OCI-M2 (cell line): ENCODE measurements at regions not wholly inside any gene's neighbourhood (a gene's known extent, or its start where the extent isn't known, plus 50 kb on each side); places are given as distances from the start of the nearest gene placed in this dataset.
"Not testable (repeated sequence)": the region's sequence is repeated elsewhere in the genome, so short reads cannot be mapped to it uniquely, and the experiment has no call there.

Experiments
- DNase-seq: peaks from one replicate; lab custom pipeline; 2025; ENCODE audit not compliant: unreplicated experiment; lab: John Stamatoyannopoulos, UW

- no peak for DNase-seq
These were observed 53.8 kb downstream of the COX7C start for GRCh38 chr5:86671536-86671935.

- DNase-seq = no peak
These were observed 56.3 kb downstream of the COX7C start for GRCh38 chr5:86674069-86674468.

GRCh38 chr5:86675311-86675710, 57.6 kb downstream of the COX7C start:
- no peak for DNase-seq

- no peak for DNase-seq
These were observed 61.8 kb downstream of the COX7C start for GRCh38 chr5:86679529-86679928.

- no peak for DNase-seq
These were observed 62.2 kb downstream of the COX7C start for GRCh38 chr5:86679949-86680348.

- DNase-seq = no peak
These were observed 66.5 kb downstream of the COX7C start for GRCh38 chr5:86684222-86684621.

- DNase-seq = no peak
These were observed 68.3 kb downstream of the COX7C start for GRCh38 chr5:86686046-86686445.

- no peak for DNase-seq
These were observed 70.7 kb downstream of the COX7C start for GRCh38 chr5:86688406-86688805.

- no peak for DNase-seq
These were observed 71.5 kb downstream of the COX7C start for GRCh38 chr5:86689103-86689729.

- DNase-seq = no peak
These were observed 91.6 kb downstream of the COX7C start for GRCh38 chr5:86709157-86709881.

- no peak for DNase-seq
These were observed 98.4 kb downstream of the COX7C start for GRCh38 chr5:86716121-86716520.

- DNase-seq = not testable (repeated sequence)
These were observed 113.8 kb downstream of the COX7C start for GRCh38 chr5:86731319-86732117.

GRCh38 chr5:86735370-86735769, 117.6 kb downstream of the COX7C start:
- DNase-seq = no peak

GRCh38 chr5:86737579-86737978, 119.8 kb downstream of the COX7C start:
- no peak for DNase-seq

- DNase-seq = no peak
These were observed 130.9 kb downstream of the COX7C start for GRCh38 chr5:86748538-86749105.

- DNase-seq = no peak
These were observed 132.1 kb downstream of the COX7C start for GRCh38 chr5:86749841-86750240.

- DNase-seq = no peak
These were observed 139.1 kb downstream of the COX7C start for GRCh38 chr5:86756839-86757238.

- DNase-seq = no peak
These were observed 140.1 kb downstream of the COX7C start for GRCh38 chr5:86757824-86758223.

GRCh38 chr5:86760661-86761060, 142.9 kb downstream of the COX7C start:
- no peak for DNase-seq

GRCh38 chr5:86763929-86764328, 146.2 kb downstream of the COX7C start:
- DNase-seq = no peak

GRCh38 chr5:86765778-86766502, 148.2 kb downstream of the COX7C start:
- DNase-seq = no peak
